HG02973 (cell line): ENCODE measurements at regions not wholly inside any gene's neighbourhood (a gene's known extent, or its start where the extent isn't known, plus 50 kb on each side); places are given as distances from the start of the nearest gene placed in this dataset.

Experiments used
- ATAC-seq: cut with Tn5 transposase; IDR thresholded peaks from one replicate; pipeline ENCODE4 v1.9.1; 2021; ENCODE audit warnings: moderate library complexity; ENCODE audit not compliant: unreplicated experiment

GRCh38 chr1:208537198-208537597 is 293.0 kb upstream of the PLXNA2 start:
- no peak for ATAC-seq

- ATAC-seq: no peak
These were observed 293.9 kb upstream of the PLXNA2 start for GRCh38 chr1:208538078-208538477.

- no peak for ATAC-seq
These were observed 294.4 kb upstream of the PLXNA2 start for GRCh38 chr1:208538587-208538986.

DNA sequence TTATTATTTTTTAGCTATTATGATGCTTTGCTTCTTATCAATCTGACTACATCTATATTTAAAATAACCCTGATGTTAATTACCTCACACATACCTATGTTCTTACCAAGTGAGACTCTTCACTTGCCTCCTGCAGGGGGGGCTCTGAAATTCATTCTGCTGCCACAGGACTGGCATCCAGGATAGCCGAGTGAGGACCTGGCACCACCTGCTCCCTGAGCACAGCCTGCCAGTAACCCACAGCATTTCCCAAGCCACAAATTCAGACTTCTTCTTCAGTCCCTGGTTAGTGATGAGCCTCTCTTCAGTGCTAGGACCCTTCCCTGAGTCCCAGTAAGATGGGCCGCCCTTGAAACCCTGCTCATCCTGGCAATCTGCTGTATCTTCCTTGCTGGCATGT is 296.5 kb upstream of the PLXNA2 start:
- no peak for ATAC-seq

DNA sequence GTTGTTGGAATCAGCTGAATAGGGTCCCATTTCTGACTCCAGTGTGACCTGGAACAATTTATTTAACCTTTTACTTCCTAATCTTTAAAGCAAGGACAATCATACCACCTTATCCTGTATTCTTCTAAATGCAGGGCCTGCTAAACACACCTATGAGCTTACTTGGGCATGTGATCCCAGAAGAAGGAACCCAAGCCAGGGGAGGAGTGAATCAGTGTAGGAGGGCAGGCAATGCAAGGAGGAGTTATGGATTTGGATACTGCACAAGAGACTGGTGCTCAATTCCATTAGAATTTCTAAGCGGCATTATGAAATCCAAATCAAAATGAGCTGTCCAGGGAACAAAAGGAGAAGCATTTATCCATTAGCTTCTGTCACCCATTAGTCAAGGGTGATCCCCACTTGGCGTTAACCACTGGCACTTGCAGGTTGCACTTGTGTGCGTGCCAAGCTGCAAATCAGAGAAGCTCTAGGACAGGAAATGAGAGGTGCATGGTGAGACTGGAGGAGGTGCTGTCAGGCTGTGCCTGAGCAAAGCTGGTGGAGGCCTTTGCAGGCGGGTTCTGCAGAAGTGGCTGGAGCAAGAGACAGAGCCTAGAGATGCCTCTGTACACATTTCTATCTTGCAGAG is 297.2 kb upstream of the PLXNA2 start:
- no peak for ATAC-seq

DNA sequence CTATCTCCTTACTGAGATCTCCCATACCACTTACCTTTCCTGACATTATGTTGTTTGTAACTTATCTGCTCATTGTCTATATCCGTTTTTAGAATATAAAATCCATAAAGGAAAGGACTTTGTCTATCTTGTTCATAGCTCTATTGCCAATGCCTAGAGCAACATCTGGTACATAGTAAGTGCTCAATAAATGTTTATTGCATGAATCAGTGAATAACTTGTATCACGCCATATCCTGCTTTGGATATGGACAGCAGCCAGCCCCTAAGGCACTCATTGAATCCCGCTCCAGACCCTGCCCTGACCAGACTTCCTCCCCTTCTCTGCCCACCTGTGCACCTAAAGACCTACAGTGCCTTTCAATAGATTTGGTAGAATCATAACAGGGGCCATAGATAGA is 298.1 kb upstream of the PLXNA2 start:
- ATAC-seq: no peak

DNA sequence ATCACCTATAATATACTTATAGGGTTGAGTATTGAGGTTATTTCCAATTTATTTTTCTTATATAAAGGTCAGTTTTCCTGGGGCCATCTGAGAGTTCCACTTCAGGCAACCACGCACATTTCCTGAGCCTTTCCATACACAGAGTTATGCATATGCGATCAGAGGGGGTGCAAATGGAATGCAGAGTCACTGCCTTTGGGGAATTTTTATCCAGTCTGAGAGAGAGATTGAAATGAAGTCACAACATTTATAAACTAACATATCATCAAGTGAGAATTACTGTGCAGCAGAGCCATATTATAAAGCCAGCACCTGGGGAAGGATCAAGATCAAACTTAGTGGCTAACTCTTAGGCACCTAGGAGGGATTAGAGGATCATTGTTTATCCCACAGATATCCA is 299.9 kb upstream of the PLXNA2 start:
- no peak for ATAC-seq

DNA sequence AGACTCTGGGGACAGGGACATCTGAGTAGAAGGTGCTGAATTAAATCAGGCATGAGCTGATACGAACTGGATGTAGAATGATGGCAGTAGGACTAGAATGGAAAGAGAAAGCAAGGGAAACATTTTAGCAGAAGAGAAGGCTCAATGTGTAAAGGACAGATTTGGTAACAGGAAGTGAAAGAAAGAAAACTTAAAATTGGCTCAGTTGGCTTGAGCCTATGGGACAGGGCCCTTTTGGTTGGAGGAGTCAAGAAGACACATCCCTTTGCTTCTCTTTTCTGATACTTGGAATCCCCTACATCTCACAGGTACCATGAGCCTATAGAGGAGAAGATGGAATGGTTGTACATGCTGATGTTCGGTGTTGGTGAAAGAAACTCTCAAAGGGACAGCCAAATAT is 300.6 kb upstream of the PLXNA2 start:
- no peak for ATAC-seq

- no peak for ATAC-seq
These were observed 306.8 kb upstream of the PLXNA2 start for GRCh38 chr1:208551024-208551423.

DNA sequence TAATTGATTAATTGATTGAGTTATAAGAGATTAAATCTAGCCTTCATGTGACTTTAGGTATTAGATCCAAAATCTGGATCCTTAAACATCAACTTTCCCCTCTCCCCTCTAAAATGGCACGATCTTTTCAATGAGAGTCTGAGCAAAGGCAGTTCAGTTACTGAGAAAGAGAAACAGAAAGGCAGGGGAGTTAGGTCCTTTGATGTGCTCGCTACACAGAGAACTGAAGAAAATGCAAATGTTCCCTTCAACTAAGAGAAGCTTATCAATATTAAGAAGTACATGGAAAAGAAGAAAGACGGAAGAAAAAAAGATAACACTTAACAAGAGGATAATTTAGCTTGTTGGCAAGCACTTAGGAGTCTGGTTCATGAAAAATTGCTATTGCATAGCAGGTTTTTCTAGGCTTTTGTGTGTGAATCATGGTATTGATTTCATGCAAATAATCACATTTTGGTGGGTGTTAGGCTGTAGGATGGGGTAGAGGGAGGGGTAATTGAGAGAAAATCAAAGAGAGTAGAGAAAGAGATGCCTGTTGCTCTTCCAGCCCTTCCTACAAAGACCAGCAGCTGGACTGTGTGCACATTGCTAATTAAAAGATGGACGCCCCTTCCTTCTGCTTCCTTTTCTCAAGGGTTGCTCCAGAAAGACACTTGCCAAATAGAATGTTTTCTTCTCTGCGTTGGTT is 307.6 kb upstream of the PLXNA2 start:
- ATAC-seq: no peak

DNA sequence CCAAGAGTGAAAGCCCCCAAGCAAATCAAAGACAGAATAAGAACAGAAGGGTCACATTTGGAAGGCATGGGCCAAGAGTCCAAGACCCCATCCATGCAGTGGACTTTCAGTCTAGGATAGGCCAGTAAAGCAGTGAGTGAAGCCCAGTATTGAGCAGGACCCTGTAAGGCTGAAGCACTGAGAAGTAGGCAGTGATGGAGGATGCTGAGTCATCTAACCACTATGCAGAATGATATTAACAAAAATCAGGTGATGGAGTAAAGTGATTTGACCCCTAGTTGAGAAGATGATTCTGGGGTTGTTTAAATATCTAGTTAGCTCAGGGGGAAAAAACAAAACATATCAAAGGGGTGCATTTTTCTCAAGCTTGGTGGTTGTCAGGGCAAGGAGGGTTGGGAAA is 308.7 kb upstream of the PLXNA2 start:
- ATAC-seq: no peak

- no peak for ATAC-seq
These were observed 312.3 kb upstream of the PLXNA2 start for GRCh38 chr1:208556461-208556860.

- ATAC-seq: no peak
These were observed 313.0 kb upstream of the PLXNA2 start for GRCh38 chr1:208557046-208557722.

- no peak for ATAC-seq
These were observed 313.5 kb upstream of the PLXNA2 start for GRCh38 chr1:208557723-208558094.

DNA sequence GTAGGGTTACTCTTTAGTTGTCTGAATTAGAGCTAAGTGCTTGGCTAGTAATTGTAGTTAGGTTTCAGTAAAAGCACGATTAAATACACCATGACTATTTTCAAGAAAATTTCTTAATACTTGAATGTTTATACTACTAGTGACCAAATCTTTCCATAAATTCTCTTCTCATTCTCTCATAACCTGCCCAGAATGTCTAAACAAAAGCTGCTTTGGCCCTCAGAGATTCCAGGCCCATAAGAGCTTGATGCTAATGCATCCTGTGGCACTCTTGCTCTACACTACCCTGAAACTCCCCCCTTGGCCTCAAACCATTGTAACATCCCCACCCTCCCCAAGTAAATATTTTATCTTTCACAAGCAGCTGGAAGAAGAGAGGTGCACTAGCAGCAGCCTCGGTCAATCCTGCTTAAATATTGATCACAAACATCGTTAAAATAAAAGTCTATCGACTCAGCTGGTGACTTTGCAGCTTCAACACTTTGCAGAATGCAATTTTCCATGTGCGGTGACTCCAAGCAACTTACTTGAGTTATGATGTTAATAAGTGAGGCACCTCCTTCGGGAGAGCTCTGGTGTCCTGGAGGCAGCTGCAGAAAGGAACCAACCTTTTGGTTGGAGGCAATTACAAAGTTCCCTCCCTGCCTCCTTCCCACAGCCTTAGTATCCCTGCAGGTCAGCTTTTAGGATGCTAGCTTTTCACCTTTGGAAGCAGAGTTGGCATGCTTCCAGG is 315.6 kb upstream of the PLXNA2 start:
- ATAC-seq: no peak

DNA sequence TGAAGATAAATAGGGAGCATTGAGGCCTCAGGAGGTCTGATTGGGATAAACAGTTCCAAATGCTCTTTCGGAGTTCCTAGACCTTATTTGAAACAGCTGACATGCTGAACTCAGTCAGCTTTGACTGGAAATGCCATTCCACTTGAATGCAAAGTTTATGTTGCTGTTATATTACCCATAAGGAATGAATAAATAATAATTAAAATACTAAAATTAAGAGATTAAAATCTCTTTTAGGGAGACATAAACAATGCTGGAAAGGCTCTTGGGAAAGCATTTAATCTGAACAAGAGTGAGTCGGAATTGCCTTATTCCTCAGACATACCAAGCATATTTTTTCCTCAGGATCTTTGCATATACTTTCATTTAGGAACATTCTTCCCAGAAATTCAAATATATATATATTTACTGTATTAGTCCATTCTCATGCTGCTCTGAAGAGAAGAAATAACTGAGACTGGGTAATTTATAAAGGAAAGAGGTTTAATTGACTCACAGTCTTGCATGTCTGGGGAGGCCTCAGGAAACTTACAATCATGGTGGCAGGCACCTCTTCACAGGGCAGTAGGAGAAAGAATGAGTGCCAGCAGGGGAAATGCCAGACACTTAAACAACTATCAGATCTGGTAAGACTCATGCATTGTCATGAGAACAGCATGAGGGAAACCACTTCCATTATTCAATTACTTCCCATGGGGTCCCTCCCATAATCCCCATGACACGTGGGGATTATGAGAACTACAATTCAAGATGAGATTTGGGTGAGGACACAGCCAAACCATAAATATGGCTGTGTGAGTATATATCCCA is 318.2 kb upstream of the PLXNA2 start:
- ATAC-seq: no peak

DNA sequence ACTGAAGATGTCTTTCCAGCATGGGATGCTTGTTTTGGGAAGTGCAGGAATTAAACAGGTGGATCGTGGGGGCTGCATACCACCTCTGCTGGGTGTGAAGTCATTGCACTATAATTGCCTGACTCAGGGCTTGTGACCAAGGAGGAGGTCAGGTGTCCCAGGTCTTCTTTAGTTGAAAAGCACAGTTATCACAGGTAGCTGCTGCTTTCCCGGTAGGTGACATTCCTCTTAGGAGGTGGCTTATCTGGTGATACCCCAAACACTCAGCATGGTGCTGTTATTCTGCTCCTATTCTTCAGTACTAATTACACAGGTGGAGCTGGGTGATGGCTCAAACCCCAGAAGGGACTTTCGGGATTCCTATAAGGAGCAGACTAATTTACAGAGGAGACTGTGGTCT is 320.3 kb upstream of the PLXNA2 start:
- ATAC-seq: no peak

- ATAC-seq: no peak
These were observed 321.7 kb upstream of the PLXNA2 start for GRCh38 chr1:208565756-208566440.

GRCh38 chr1:208569181-208569580 is 325.0 kb upstream of the PLXNA2 start:
- no peak for ATAC-seq

DNA sequence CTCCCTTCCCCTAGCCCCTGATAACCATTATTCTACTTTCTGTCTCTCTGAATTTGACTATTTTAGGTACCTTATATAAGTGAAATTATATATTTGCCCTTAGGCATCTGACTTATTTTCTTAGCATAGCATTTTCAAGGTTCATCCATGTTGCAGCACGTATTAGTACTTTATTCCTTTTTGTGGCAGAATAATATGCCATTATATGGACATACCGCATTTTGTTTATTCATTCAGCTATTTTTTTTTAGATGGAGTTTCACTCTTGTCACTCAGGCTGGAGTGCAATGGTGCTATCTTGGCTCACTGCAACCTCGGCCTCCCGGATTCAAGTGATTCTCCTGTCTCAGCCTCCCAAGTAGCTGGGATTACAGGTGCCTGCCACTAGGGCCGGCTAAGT is 326.2 kb upstream of the PLXNA2 start:
- no peak for ATAC-seq
